Natural killer cell (primary cell): ENCODE measurements at regions not wholly inside any gene's neighbourhood (a gene's known extent, or its start where the extent isn't known, plus 50 kb on each side); places are given as distances from the start of the nearest gene placed in this dataset.

Source experiments
- ATAC-seq, 3 donors: fragments of 150-1000 bp in 2 of 3; fragments of 200-7000 bp in 1 of 3; cut with Tn5 transposase; 1 replicate in 1 of 3; 2 replicates in 2 of 3; pipeline ENCODE4 v1.10.0; 2021; ENCODE audit warnings: mild to moderate bottlenecking in 2 of 3, moderate library complexity in 2 of 3
- DNase-seq, 2 donors: peaks; one replicate each; pipeline versions ENCODE4 v3.0.0 to v3.0.0-alpha.2; 2013 to 2021; ENCODE audit warnings: mixed read lengths in 1 of 2
- H3K27ac ChIP-seq: one replicate; pipeline ENCODE4 v1.5.1; 2013; ENCODE audit warnings: mild to moderate bottlenecking, low read length
- H3K27me3 ChIP-seq: one replicate; pipeline ENCODE4 v1.6.1; 2013; ENCODE audit warnings: low read length; ENCODE audit not compliant: control insufficient read depth, insufficient read depth
- H3K36me3 ChIP-seq: one replicate; pipeline ENCODE4 v1.6.1; 2013; ENCODE audit warnings: low read length; ENCODE audit not compliant: control insufficient read depth, insufficient read depth
- H3K4me1 ChIP-seq: one replicate; pipeline ENCODE4 v1.6.1; 2013; ENCODE audit warnings: low read length; ENCODE audit not compliant: control insufficient read depth, insufficient read depth
- H3K4me3 ChIP-seq: one replicate; pipeline ENCODE4 v1.5.1; 2013; ENCODE audit warnings: low read length
- H3K9me3 ChIP-seq: one replicate; pipeline ENCODE4 v1.6.1; 2013; ENCODE audit warnings: low read length; ENCODE audit not compliant: control insufficient read depth, insufficient read depth
- H3K27ac Mint-ChIP-seq, 2 donors: one replicate each; pipeline ENCODE4 v1.8.0; 2022; ENCODE audit warnings: mild to moderate bottlenecking in 2 of 2, mixed read lengths in 2 of 2, moderate library complexity in 1 of 2
- H3K27me3 Mint-ChIP-seq, 2 donors: one replicate each; pipeline ENCODE4 v1.8.0; 2022; ENCODE audit warnings: low read depth in 2 of 2, mixed read lengths in 2 of 2
- H3K36me3 Mint-ChIP-seq: one replicate; pipeline ENCODE4 v1.8.0; 2022; ENCODE audit warnings: mixed read lengths
- H3K4me1 Mint-ChIP-seq, 2 donors: one replicate each; pipeline ENCODE4 v1.8.0; 2022; ENCODE audit warnings: mixed read lengths in 2 of 2
- H3K4me3 Mint-ChIP-seq: one replicate; pipeline ENCODE4 v1.8.0; 2022; ENCODE audit warnings: mild to moderate bottlenecking, moderate library complexity, mixed read lengths
- H3K9me3 Mint-ChIP-seq, 2 donors: one replicate each; pipeline ENCODE4 v1.8.0; 2022; ENCODE audit warnings: mixed read lengths in 2 of 2
- WGBS: methylation state at CpG from one replicate; pipeline ENCODE4 v1.1.7; 2013; ENCODE audit warnings: missing lambda C conversion rate; ENCODE audit not compliant: insufficient coverage; 5-methylcytosine and 5-hydroxymethylcytosine counted together
- intact Hi-C: fragments of 100-400 bp; cut with micrococcal nuclease; formaldehyde crosslinking; loops from one replicate; pipeline ENCODE4 v1.14.2; 2022
- TF ChIP-seq, protein P1 (sequence below): fragments of 200-600 bp; IDR thresholded peaks from one replicate; pipeline ENCODE4 v1.8.0; 2022; ENCODE audit warnings: antibody characterized with exemption

DNA sequence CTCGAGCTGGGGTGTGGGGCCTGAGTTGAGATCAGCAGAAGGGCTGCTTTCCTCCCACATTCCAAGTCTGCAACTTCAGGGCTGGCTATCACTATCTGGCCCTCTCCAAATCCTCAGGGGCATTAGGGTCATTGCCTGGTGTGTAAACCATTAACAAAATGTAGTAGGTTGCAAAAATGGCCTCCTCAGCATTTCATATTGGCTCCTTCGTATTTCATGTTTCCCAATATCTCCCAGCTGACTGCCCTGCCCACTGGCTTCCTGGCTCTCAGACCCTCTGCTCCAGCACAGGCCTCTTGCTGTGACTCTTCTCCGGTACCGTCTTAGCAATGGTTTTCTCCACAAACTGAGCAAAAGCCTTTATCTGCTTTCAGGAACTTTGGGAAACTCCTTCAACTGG lies 113.8 kb downstream of the GADD45G start:
- Histone ChIP-seq H3K27ac (no peak overlapping the region), H3K4me3 (no peak overlapping the region), H3K9me3 (no peaks in the 10 kb centered on the region), H3K27me3 (no peaks in the 10 kb centered on the region), H3K4me1 (no peaks in the 10 kb centered on the region), H3K36me3 (no peaks in the 10 kb centered on the region)
- ATAC-seq, result no peak
- no peak for DNase-seq
- Mint-ChIP-seq H3K27me3 (no peaks in the 10 kb centered on the region), H3K4me3 (no peak overlapping the region), H3K27ac (no peak overlapping the region), H3K4me1 (no peaks in the 10 kb centered on the region), H3K9me3 (no peaks in the 10 kb centered on the region), H3K36me3 (no peaks in the 10 kb centered on the region)
- intact Hi-C loops, result no loop called here
- WGBS, result 86% methylated on average over 4 of the region's 4 CpGs
- TF ChIP-seq, protein P1, sequence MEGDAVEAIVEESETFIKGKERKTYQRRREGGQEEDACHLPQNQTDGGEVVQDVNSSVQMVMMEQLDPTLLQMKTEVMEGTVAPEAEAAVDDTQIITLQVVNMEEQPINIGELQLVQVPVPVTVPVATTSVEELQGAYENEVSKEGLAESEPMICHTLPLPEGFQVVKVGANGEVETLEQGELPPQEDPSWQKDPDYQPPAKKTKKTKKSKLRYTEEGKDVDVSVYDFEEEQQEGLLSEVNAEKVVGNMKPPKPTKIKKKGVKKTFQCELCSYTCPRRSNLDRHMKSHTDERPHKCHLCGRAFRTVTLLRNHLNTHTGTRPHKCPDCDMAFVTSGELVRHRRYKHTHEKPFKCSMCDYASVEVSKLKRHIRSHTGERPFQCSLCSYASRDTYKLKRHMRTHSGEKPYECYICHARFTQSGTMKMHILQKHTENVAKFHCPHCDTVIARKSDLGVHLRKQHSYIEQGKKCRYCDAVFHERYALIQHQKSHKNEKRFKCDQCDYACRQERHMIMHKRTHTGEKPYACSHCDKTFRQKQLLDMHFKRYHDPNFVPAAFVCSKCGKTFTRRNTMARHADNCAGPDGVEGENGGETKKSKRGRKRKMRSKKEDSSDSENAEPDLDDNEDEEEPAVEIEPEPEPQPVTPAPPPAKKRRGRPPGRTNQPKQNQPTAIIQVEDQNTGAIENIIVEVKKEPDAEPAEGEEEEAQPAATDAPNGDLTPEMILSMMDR, result no peak

DNA sequence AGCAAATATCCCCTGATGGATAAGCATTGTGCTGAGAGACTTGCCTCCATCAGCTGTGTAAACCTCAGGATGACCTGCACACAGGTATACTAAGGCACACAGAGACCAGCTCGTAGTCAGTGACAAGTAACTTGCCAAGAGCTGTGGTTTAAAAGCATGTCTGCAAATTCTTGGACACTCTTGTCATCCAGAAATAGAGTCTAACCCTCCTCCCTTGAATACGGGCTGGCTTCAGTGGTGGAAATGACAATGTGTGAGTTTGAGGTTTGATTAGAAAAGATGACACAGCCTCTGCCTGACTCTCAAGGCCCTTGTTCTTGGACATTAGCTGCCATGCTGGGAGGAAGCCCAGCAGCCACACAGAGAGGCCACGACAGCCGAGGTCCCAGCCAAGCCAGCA lies 114.4 kb downstream of the GADD45G start:
- H3K27me3 ChIP-seq, result no peaks in the 10 kb centered on the region
- no peak for ATAC-seq
- H3K36me3 ChIP-seq, result no peaks in the 10 kb centered on the region
- 81% methylated on average over 3 of the region's 4 CpGs for WGBS
- no peaks in the 10 kb centered on the region for H3K4me1 ChIP-seq
- no peaks in the 10 kb centered on the region for H3K4me1 Mint-ChIP-seq
- no peaks in the 10 kb centered on the region for H3K9me3 ChIP-seq
- no peaks in the 10 kb centered on the region for H3K9me3 Mint-ChIP-seq
- H3K4me3 ChIP-seq, result no peak overlapping the region
- no peaks in the 10 kb centered on the region for H3K27me3 Mint-ChIP-seq
- no peak for DNase-seq
- no peak overlapping the region for H3K27ac Mint-ChIP-seq
- no peaks in the 10 kb centered on the region for H3K36me3 Mint-ChIP-seq
- no peak overlapping the region for H3K27ac ChIP-seq
- TF ChIP-seq, protein P1, result no peak
- H3K4me3 Mint-ChIP-seq, result no peak overlapping the region
- intact Hi-C loops, result no loop called here

DNA sequence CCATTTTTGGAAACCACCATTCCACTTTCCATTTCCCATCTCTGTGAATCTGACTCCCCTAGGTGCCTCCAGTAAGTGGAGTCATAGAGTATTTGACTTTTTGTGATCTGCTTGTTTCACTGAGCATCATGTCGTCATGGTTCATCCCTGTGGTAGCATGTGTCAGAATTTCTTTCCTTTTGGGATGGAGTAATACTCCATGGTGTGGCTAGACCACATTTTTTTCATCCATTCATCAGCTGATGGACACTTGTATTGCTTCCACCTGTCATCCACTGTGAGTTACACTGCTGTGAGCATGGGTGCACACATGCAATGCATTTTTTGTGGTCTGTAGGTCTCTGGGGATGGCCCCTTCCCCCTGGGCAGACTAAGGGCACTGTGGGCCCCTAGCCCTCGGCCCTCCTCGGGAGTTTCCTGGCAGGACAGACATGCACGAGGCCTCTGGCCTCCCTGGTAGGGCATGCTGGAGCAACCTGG lies 115.9 kb downstream of the GADD45G start:
- Histone ChIP-seq H3K9me3 (no peaks in the 10 kb centered on the region), H3K4me1 (no peaks in the 10 kb centered on the region), H3K4me3 (no peak overlapping the region), H3K27me3 (no peaks in the 10 kb centered on the region), H3K27ac (no peak overlapping the region), H3K36me3 (no peaks in the 10 kb centered on the region)
- H3K9me3 Mint-ChIP-seq, result no peaks in the 10 kb centered on the region
- no peak overlapping the region for H3K27ac Mint-ChIP-seq
- TF ChIP-seq, protein P1, result no peak
- 62% methylated on average over 3 of the region's 4 CpGs for WGBS
- no peaks in the 10 kb centered on the region for H3K4me1 Mint-ChIP-seq
- no peak overlapping the region for H3K4me3 Mint-ChIP-seq
- H3K36me3 Mint-ChIP-seq, result no peaks in the 10 kb centered on the region
- intact Hi-C loops, result no loop called here
- no peaks in the 10 kb centered on the region for H3K27me3 Mint-ChIP-seq
- ATAC-seq (no peak), DNase-seq (no peak)

DNA sequence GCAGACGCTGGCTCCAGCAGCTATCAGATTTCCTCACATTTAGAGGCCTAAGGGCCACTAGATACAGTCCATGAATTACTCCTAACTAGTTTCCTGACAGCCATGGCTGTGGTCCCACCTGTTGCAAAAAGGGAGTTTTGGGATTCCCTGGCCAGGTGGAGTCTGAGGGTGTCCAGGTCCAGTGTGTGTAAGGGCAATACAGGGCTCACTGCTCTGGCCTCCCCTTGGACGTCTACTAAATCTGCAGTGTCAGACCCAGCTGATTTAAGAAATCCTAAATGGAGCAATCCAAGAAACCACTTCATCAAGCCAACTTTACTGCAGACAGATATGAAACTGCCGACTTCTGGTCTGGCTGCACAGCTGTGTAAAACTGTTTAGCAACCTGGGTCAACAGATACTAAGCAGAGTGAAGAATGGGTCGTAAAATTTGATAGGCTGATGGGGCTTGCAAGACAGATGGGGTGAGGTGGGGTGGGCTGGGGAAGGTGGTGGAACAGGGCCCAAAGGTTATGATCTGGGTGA lies 116.4 kb downstream of the GADD45G start:
- Histone ChIP-seq H3K27me3 (no peaks in the 10 kb centered on the region), H3K4me3 (no peak overlapping the region), H3K36me3 (no peaks in the 10 kb centered on the region), H3K9me3 (no peaks in the 10 kb centered on the region), H3K27ac (no peak overlapping the region), H3K4me1 (no peaks in the 10 kb centered on the region)
- H3K4me3 Mint-ChIP-seq, result no peak overlapping the region
- H3K27me3 Mint-ChIP-seq, result no peaks in the 10 kb centered on the region
- no peaks in the 10 kb centered on the region for H3K4me1 Mint-ChIP-seq
- DNase-seq (no peak), ATAC-seq (no peak)
- intact Hi-C loops, result no loop called here
- 80% methylated on average over 4 of the region's 4 CpGs for WGBS
- H3K36me3 Mint-ChIP-seq, result no peaks in the 10 kb centered on the region
- H3K9me3 Mint-ChIP-seq, result no peaks in the 10 kb centered on the region
- TF ChIP-seq, protein P1, result no peak
- H3K27ac Mint-ChIP-seq, result no peak overlapping the region
